GM18868 (cell line): ENCODE measurements at regions not wholly inside any gene's neighbourhood (a gene's known extent, or its start where the extent isn't known, plus 50 kb on each side); places are given as distances from the start of the nearest gene placed in this dataset.

Source experiments
- ATAC-seq: cut with Tn5 transposase; IDR thresholded peaks from one replicate; pipeline ENCODE4 v1.9.1; 2021; ENCODE audit warnings: mild to moderate bottlenecking, moderate library complexity; ENCODE audit not compliant: unreplicated experiment

- no peak for ATAC-seq
Observed at GRCh38 chr1:96041470-96041869, 680.1 kb upstream of the PTBP2 start.

- ATAC-seq, result no peak
Observed at GRCh38 chr1:96048572-96049212, 672.9 kb upstream of the PTBP2 start.

- ATAC-seq, result no peak
Observed at GRCh38 chr1:96049759-96050409, 671.7 kb upstream of the PTBP2 start.

- ATAC-seq, result no peak
Observed at GRCh38 chr1:96059276-96059675, 662.3 kb upstream of the PTBP2 start.

GRCh38 chr1:96059736-96060135 lies 661.8 kb upstream of the PTBP2 start:
- ATAC-seq, result no peak

- no peak for ATAC-seq
Observed at GRCh38 chr1:96060621-96061020, 661.0 kb upstream of the PTBP2 start.

- ATAC-seq, result no peak
Observed at GRCh38 chr1:96072021-96072420, 649.6 kb upstream of the PTBP2 start.

- no peak for ATAC-seq
Observed at GRCh38 chr1:96073100-96073499, 648.5 kb upstream of the PTBP2 start.

- no peak for ATAC-seq
Observed at GRCh38 chr1:96074422-96074821, 647.2 kb upstream of the PTBP2 start.

- no peak for ATAC-seq
Observed at GRCh38 chr1:96074876-96075577, 646.6 kb upstream of the PTBP2 start.

GRCh38 chr1:96075704-96076455 lies 645.7 kb upstream of the PTBP2 start:
- no peak for ATAC-seq

GRCh38 chr1:96076589-96076988 lies 645.0 kb upstream of the PTBP2 start:
- no peak for ATAC-seq

- no peak for ATAC-seq
Observed at GRCh38 chr1:96079581-96079980, 642.0 kb upstream of the PTBP2 start.

GRCh38 chr1:96080925-96081324 lies 640.7 kb upstream of the PTBP2 start:
- ATAC-seq, result no peak

GRCh38 chr1:96087719-96088118 lies 633.9 kb upstream of the PTBP2 start:
- no peak for ATAC-seq

GRCh38 chr1:96090134-96090533 lies 631.5 kb upstream of the PTBP2 start:
- ATAC-seq, result no peak

- no peak for ATAC-seq
Observed at GRCh38 chr1:96095849-96096612, 625.6 kb upstream of the PTBP2 start.

- ATAC-seq, result no peak
Observed at GRCh38 chr1:96096613-96097321, 624.8 kb upstream of the PTBP2 start.

- ATAC-seq, result no peak
Observed at GRCh38 chr1:96104506-96104905, 617.1 kb upstream of the PTBP2 start.

GRCh38 chr1:96104906-96105305 lies 616.7 kb upstream of the PTBP2 start:
- ATAC-seq, result no peak
